ENCODE measurements at regions not wholly inside any gene's neighbourhood (a gene's known extent, or its start where the extent isn't known, plus 50 kb on each side); places are given as distances from the start of the nearest gene placed in this dataset.

- no peak for DNase-seq
- Histone ChIP-seq H3K36me3 (replicated peaks in 1 of 2) (no peaks in the 10 kb centered on the region), H3K27ac (no peak overlapping the region), H3K4me1 (replicated peaks in 1 of 2) (no peaks in the 10 kb centered on the region), H3K27me3 (no peaks in the 10 kb centered on the region), H3K9me3 (replicated peaks in 1 of 3) (no peaks in the 10 kb centered on the region), H3K4me3 (no peak overlapping the region)
- 36 to 70% (median 42%) methylated on average over 1 of the region's 1 CpG for WGBS, 4 donors
- TF ChIP-seq CTCF (IDR thresholded peaks at IDR 0.05): no peak
- TF ChIP-seq POLR2A (IDR thresholded peaks at IDR 0.05): no peak
- intact Hi-C loops (cut with DNase I): no loop called here
These were observed 87.6 kb upstream of the RSPO3 start for GRCh38 chr6:127030836-127031235.

- no peak for TF ChIP-seq POLR2A (IDR thresholded peaks at IDR 0.05)
- no peak for TF ChIP-seq CTCF (IDR thresholded peaks at IDR 0.05)
- intact Hi-C loops (cut with DNase I): no loop called here
These were observed 87.0 kb upstream of the RSPO3 start for GRCh38 chr6:127031511-127031910.

GRCh38 chr6:127032971-127033370, 85.5 kb upstream of the RSPO3 start:
- DNase-seq: no peak
- Histone ChIP-seq H3K4me1 (replicated peaks in 1 of 2) (no peaks in the 10 kb centered on the region), H3K36me3 (replicated peaks in 1 of 2) (no peaks in the 10 kb centered on the region), H3K27ac (no peak overlapping the region), H3K4me3 (no peak overlapping the region), H3K27me3 (no peaks in the 10 kb centered on the region), H3K9me3 (replicated peaks in 1 of 3) (no peaks in the 10 kb centered on the region)
- 69 to 86% (median 74%) methylated on average over 3 of the region's 3 CpGs for WGBS, 4 donors
- TF ChIP-seq CTCF (IDR thresholded peaks at IDR 0.05) (no peak), POLR2A (IDR thresholded peaks at IDR 0.05) (no peak)
- intact Hi-C loops (cut with DNase I): no loop called here

More at GRCh38 chr6:127031511-127031910, 87.0 kb upstream of the RSPO3 start:
- H3K27me3 ChIP-seq: no peaks in the 10 kb centered on the region
- H3K4me1 ChIP-seq (replicated peaks in 1 of 2): no peaks in the 10 kb centered on the region
- DNase-seq: no peak
- no peak overlapping the region for H3K4me3 ChIP-seq
- H3K36me3 ChIP-seq (replicated peaks in 1 of 2): no peaks in the 10 kb centered on the region
- H3K27ac ChIP-seq: no peak overlapping the region
- WGBS, 4 donors: 29 to 50% (median 38%) methylated on average over 1 of the region's 1 CpG
- H3K9me3 ChIP-seq (replicated peaks in 1 of 3): no peaks in the 10 kb centered on the region

GRCh38 chr6:127051571-127052260, 66.8 kb upstream of the RSPO3 start:
- Histone ChIP-seq H3K9me3 (replicated peaks in 1 of 3) (no peaks in the 10 kb centered on the region), H3K27me3 (no peaks in the 10 kb centered on the region), H3K4me3 (no peak overlapping the region), H3K4me1 (replicated peaks in 1 of 2) (no peaks in the 10 kb centered on the region), H3K36me3 (replicated peaks in 1 of 2) (no peaks in the 10 kb centered on the region), H3K27ac (no peak overlapping the region)
- intact Hi-C loops (cut with DNase I): no loop called here
- no peak for DNase-seq
- TF ChIP-seq CTCF (IDR thresholded peaks at IDR 0.05) (no peak), POLR2A (IDR thresholded peaks at IDR 0.05) (no peak)
